GM19043 (cell line): ENCODE measurements at regions not wholly inside any gene's neighbourhood (a gene's known extent, or its start where the extent isn't known, plus 50 kb on each side); places are given as distances from the start of the nearest gene placed in this dataset.

ENCODE experiments used
- ATAC-seq: cut with Tn5 transposase; IDR thresholded peaks from one replicate; pipeline ENCODE4 v1.9.1; 2021; ENCODE audit warnings: low read depth; ENCODE audit not compliant: unreplicated experiment

GRCh38 chr1:207971331-207972219, 60.6 kb upstream of the CD34 start:
- no peak for ATAC-seq

DNA sequence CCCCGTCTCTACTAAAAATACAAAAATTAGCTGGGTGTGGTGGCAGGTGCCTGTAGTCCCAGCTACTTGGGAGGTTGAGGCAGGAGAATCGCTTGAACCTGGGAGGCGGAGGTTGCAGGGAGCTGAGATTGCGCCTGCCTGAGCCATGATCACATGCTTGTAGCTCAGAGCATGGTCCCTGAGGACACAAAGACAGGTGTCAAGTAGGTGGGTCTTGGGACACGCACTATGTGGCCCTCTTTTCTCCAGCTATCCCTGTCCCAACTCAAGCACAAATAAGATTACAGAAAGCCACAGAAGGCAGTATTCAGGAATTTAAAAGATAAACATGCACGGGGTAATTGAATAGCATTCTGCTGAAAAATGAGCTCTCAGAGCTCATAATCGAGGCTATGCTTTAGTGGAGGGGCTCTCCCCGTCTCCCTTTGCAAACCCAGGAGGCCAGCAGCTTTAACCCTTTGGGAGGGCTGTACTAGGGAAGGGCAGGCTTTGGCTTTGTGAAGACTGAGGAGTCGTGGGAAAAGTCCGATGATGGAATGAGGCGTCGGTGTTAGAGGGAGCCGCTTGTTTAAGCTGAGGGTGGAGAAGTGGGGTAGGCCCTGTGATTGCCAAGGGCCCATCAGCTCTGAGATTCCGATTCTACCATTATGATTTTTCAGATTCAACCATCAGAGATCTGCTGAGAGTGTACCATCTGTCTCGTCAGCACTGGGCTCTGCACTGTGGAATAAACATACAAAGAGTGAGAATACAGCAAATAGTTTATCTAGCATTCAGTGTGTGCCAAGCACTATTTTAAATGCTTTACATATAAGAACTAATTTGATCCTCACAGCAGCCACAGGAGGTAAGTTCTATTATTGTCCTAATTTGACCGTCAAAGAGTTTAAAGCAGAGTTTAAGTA, 59.7 kb upstream of the CD34 start:
- ATAC-seq: no peak

DNA sequence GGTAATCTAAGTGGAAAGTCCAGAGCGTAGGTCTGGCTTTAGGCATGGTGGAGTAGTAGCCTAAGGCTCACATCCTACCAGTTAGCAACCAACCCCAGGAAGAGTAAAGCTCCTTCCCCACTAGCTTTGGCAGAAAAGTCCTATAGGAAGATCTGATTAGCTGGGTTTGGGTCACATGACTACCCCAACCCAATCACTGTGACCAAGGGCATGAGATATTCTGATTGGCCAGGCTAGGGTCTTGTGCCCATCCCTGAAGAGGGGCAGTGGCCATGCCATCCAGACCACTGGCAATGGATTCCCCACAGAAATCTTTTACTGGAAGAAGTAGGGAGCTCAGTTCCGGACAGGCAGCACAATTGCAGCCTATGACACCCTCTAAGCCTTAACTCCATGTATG, 58.6 kb upstream of the CD34 start:
- no peak for ATAC-seq

- ATAC-seq: no peak
These were observed 57.6 kb upstream of the CD34 start for GRCh38 chr1:207968521-207969009.

- no peak for ATAC-seq
These were observed 56.8 kb upstream of the CD34 start for GRCh38 chr1:207967703-207968102.

DNA sequence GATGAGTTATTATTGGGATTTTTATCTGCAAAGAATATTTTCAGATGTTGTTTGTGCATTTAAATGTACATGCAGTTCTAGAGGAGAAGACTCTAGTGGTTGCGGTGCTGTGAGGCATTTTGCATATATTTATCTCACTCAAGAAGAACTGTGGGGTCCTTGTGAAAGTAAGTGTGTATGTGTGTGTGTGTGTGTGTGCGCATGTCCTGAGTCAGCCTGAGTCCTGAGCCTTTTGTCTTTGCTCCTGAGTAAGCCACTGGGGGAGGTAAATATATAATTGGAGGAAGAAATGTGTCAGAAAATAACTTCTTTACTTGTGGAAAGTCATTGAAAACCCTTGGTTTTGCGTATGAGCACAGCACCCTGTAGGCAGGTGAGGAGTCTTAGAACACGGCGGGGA, 55.6 kb upstream of the CD34 start:
- ATAC-seq: no peak

- no peak for ATAC-seq
These were observed 54.8 kb upstream of the CD34 start for GRCh38 chr1:207965392-207966387.

GRCh38 chr1:207964195-207964966, 53.5 kb upstream of the CD34 start:
- ATAC-seq: no peak

DNA sequence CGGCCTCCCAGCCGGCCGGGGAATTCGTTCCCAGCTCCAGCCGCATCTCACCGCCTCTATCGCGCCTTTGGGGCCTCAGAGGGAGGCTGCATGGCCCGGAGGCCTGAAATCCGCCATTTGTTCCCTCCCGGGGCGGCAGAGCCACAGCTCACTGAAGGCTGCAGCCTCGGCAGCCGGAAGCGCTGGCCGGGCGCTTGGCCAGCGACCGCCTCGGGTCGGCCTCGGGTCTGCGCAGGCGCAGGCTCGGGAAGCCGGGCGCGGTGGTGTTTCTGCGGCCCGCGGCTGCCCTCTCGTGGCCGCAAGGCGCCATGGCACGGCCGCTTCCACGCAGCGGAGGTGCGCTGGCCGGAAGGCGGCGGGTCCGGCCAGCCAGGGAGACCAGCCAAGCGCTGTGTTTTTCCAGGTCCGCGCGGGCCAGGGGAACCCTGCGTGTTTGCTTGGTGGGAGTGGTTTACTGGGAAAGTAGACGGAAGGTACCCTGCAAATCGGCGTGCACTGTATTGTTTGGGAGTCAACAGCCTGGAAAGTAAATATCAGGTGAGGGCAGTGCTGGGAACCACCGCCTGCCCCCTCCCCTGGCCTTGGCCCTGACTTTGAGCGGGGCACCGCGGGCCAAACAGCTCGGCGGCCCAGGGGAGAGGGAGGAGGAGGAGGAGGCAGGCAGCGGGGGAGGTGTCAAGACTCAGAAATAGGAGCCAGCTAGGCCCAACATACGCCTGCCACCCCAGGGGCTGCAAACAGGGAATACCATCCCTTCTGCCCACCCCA, 52.7 kb upstream of the CD34 start:
- ATAC-seq: peak; percentile 87

DNA sequence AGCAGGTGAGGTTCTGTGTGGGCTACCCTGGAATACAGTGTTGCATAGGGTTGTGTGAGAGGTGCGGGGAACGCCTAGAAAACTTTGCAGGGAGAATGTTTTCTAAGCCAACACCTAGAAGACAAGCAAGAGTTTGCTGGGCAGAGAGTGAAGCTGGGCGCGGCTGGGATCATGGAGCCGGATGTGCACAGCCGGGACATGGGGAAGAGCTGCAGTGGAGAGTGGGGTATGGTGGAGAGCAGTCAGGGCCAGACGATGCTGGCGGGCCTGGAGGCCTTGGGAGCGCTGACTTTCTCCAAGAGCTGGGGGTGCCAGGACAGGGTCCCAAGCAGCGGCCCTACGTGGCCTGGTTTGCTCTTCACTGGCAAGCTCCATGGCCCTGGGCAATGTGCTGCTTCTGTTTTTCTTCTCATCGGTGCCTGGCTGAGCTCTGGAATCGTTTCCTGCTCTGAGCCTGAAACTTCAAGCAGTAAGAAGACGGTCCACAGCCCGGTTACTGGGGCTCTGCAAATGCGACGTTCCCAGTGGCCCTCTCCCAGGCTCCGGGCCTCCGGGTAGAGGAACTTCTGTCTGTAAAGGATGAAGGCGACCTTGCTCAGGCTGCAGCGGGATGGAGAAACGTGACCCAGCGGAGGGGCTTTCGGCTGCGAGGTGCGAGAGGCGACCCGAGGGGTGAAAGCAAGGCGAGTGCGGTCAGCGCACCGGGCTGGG, 51.9 kb upstream of the CD34 start:
- peak; percentile 17 for ATAC-seq
